Ammon's horn (tissue), 1 donor: ENCODE measurements at regions not wholly inside any gene's neighbourhood (a gene's known extent, or its start where the extent isn't known, plus 50 kb on each side); places are given as distances from the start of the nearest gene placed in this dataset.
"Not testable (repeated sequence)": the region's sequence is repeated elsewhere in the genome, so short reads cannot be mapped to it uniquely, and the experiment has no call there.

Experiments
- DNase-seq: peaks from one replicate; pipeline ENCODE4 v3.0.0-alpha.2; 2016; ENCODE audit warnings: low spot score

DNA sequence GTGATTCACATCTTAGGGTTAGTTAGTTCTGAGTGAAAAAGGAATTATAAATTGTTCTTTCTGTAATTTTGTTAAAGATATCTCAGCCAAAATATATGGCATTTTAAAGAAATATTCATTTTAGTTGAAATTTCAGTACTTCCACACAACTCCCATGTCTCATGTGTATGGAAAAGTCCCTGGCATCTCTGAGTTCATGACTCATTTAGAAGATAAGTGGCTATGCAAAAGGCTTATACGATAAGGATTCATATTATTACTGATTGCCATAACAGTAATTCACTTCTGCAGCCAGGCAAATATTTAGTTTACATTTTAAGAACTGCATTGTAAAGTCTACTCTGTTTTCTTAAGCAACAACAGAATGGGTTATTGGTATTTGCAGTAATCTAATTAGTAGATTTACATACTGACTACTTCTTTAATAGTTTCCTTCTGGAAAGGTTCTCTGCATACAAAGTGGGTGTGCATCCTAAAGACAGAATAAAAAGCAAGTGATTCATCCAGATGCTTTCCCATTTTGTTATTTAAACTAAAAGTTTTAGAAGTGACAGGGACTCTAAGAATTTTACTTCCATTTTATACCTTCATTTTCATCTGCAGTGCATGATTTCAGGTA, 682.4 kb upstream of the PABPC4L start:
- DNase-seq, result no peak

DNA sequence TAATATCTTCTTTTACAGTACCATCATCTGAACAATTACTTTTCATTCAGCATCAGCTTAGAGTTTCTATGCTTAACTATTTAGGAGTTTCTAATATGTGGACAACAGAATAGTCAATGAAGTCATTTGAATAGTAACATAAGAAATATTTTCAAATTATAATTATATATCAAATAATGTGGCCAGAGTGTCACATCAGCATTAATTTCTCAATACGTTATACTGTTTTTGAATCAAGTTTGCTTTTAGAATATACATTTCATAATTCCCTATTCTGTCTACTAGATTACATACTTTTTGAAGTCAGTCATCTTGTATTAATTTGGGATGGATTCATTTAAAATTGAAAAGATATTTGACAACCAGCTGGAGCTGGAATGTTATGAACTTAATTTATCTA, 677.4 kb upstream of the PABPC4L start:
- no peak for DNase-seq

DNA sequence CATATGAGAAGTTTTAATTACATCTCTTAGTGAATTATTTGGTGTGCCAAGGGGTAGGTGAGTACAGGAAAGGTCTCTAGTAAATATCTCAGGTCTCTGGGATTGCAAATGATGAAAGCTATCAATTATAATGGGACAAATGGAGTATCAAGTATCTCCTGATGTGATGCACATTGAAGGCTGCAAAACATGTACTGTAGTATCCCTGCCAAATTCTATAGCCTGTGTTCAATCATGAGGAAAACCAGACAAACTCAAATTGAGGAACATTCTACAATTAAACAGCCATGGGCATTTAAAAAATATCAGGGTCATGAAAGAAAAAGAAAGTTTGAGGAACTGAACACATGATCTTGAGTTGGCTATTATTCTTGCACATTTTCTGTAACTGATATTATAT, 665.4 kb upstream of the PABPC4L start:
- no peak for DNase-seq

DNA sequence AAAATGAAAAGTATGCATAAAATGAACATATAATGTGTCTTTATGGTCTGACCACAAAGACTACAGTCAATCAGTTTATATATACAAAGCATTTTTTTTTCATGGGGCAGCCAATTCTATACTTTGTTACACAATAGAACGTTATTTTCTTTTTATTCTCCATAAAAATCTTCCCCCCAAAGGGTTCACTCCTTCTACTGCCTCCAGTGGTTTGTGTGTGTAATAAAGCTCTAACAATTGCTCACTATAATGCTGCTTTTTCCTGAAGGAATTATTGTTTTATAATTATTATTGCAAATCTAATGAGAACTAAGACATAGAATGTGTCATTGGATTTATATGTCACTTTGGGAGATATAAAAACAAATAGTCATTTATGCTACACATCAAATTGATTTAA, 664.1 kb upstream of the PABPC4L start:
- no peak for DNase-seq

DNA sequence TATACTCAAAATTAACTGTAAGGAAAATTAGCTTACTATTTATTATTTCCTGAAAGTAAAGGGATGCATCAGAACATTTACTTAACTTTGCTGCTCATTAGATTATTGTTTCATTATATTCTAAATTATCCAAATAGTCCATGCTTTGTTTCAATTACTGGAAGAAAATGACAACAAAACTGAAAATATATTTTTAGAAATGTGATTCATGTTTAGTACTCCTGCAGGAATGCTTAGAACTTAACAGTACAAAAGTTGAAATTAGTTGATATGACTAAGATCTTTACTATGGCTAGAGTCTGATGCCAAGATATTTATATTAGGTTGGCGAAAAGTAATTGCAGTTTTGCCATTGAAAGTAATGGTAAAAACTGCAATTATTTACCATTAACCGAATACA, 660.5 kb upstream of the PABPC4L start:
- DNase-seq, result no peak

DNA sequence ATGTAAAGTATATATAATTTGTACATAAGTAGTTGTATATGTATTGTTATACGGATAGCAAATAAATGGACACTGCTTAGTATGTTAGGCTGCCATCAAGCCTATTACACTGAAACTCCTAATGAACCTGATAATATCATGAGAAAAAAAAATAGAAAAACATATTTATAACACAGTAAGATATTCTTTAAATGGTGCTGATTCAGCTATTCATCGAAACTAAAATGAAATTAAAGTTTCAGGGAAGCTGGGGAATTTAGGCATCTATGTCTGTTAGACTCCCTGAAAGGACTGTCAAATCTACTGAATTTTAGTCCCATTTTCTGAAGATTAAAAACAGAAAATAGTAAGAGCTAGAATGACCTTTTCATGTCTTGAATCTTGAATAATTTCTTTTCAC, 647.1 kb upstream of the PABPC4L start:
- DNase-seq, result no peak

DNA sequence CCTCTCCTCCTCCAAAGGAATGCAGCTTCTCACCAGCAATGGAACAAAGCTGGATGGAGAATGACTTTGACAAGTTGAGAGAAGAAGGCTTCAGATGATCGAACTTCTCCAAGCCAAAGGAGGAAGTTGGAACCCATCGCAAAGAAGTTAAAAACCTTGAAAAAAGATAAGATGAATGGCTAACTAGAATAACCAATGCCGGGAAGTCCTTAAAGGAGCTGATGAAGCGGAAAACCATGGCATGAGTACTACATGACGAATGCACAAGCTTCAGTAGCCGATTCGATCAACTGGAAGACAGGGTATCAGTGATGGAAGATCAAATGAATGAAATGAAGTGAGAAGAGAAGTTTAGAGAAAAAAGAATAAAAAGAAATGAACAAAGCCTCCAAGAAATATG, 629.2 kb upstream of the PABPC4L start:
- not testable (repeated sequence) for DNase-seq

DNA sequence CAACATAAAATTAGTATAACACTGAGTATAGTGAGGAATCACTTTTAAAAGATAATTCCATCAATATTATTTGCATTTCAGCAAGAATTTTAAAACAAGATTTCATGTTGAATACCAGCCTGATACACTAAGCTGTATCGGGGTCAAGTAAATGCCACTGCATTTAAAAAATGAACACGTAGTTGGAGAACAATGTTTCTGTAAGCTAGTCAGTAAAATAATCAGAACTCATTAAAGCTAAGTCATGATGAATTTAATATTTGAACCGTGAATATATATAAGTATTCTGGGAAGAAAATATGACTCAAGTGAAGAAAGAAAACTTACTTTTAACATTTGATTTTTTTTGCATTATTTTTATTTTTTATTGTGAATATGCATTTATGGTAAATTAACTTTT, 611.0 kb upstream of the PABPC4L start:
- no peak for DNase-seq

DNA sequence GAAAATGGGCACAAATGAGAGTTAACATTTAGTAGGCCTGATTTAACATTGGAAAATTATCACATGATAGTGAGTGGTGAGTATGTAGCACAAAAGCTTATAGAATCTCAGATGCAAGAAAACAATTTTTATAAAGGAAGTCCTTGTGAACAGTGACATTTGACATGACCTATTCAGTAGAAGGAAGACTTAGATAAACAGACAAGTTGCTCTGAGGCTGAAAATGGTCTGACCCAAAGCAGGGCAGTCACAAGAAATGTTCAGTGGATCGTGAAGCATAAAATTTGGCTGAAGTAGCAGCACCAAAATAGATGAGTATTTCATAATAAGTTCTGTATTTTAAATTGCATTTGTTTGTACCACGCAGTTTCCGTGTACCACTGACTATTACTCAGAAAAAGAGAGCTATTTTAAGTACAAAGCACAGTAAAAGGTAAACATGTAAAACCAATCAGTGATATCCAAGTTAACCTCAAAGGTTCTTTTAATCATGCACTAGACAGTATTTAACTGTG, 605.7 kb upstream of the PABPC4L start:
- no peak for DNase-seq

DNA sequence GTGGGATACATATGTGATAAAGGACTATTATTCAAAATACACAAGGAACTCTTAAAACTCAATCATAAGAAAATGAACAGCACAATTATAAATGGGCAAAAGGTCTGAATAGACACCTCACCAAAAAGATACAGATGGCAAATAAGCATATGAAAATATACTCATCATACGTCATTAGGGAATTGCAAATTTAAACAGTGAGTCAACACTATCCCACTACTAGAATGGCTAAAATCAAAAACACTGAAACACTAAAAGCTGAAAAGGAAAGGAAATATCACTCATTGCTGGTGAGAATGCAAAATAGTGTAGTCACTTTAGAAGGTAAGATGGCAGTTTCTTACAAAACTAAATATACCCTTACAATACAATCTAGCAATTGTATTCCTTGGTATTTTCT, 597.0 kb upstream of the PABPC4L start:
- DNase-seq, result no peak

DNA sequence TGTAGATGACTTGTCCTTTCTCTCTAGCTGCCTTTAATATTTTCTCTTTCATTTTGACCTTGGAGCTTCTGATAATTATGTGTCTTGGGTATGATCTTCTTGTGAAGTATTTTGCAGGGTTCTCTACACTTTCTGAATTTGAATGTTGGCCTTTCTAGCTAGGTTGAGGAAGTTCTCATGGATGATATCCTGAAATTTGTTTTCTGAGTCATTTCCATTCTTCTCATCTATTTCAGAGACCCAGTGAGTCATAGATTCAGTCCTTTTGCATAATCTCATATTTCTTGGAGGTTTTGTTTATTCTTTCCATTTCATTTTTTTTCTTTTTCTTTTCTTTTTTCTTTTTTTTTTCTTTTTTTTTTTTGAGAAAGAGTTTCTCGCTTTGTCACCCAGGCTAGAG, 585.7 kb upstream of the PABPC4L start:
- no peak for DNase-seq

DNA sequence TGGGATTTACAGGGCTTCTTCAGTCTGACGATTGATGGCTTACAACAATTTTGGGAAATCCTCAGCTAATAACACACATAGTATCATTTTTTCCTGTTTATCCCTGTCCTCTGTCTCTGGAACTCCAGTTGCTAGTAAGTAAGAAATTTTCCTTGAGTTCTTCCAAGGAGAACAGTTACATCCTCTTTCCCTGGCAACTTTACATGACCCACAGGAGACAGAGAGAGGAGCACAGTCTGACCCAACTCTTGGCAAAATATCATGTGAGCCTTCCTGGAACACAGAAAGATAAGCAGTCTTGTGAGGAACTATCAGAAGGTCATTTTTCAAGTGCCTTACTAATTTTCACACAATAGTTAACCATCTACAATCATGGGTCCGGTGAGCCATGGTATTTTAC, 578.7 kb upstream of the PABPC4L start:
- DNase-seq, result no peak

DNA sequence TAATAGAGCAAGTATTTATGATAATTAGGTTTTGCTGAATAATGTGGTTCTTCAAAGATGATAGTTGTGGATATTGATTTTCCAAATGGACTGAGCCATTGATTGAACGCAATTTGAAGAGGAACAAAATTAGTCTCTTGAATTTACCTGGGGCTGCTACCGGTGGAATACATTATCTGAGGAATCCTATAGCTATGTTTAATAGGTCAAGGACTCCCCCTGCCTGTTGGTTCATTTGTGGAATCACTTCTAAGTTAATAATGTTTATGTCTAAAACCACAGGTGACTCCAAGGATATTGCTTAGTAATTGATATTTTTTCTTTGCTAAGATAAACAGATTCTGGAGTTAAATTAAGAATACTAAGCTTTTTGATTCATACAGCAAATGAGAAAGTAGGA, 576.0 kb upstream of the PABPC4L start:
- no peak for DNase-seq

DNA sequence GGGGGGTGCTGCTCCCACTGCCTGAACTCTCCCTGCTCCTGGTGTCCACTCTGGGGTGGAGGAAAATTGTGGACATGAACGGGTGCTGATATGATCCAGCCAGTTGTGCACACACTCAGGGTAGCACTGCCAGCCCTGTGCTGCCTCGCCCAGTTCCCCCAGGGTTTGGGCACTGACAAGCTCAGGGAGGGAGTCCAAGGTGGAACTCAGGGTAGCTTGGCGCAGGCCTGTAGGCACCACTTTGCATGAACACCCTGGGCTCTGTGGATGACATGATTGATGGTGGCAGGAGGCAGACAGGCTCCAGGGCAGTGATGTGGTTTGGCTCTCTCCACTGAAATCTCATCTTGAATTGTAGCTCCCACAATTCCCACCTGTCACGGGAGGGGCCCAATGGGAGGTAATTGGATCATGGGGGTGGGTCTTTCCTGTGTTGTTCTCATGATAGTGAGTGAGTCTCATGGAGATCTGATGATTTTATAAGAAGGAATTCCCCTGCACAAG, 572.0 kb upstream of the PABPC4L start:
- no peak for DNase-seq

DNA sequence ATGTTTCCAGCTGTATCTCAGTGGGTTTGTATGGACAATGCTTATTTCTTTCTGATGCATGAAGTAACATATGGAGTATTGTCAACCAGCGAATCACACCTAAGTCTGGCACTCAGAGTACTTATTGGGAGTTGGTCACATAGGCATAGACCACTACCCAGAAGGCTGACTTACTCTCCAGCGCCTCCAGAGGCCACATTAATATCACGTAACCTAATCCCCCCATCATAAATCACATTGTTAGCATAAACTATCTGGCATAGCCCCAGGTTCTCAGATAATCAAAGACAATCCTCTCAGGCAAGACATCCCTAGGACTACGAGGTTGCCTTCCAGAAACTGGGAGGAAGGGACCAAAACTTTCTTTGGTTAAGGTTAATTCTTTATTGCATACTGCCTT, 560.5 kb upstream of the PABPC4L start:
- no peak for DNase-seq

DNA sequence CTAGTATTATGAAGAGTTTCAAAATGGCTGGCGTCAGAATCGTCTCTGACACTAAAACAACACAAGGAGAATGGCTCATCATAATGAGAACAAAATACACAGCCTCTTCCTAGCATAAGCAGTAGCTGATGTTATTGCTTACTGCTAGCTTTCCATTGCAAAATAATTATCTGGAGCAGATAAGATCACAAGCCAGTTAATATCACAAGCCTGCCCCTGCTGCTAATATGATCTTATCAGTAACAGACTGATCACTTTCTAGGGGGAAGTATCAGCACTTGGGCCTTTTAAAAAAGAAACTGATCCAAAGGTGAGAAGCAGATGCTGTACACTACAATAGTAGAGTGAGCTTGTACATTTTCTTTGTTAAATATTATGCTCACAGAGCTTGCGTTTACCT, 554.8 kb upstream of the PABPC4L start:
- no peak for DNase-seq

DNA sequence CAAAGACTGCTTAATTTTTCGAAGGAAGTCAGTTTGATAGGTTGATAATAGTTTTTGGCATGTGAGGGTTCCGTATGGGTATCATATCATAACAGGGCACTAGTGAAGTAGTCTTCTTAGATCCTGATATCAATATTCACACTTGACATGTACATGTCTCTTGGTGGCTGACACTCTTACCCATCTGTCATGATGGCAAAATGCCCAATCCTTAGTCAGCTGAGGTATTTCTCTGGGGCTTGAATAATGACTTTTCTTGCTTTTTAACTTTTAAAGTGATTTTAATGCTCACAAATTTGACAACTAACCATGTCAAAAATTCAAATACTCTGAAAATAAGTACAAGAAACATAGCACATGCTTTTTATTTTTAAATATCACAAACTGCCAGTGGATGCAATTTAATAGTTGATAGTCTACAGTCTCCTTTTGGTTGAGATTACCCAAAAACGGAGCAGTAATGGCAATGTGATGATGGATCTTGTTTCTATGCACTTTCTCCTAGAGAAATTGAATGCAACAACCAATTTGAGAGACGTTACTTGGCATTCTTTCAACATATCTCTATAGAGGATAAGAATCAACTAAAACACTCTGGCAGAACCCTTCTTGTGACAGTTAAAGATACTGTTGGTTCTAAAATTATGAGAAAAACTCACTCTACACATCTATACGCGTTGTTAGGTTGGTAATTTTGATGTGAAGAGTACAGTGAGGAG, 552.9 kb upstream of the PABPC4L start:
- no peak for DNase-seq

DNA sequence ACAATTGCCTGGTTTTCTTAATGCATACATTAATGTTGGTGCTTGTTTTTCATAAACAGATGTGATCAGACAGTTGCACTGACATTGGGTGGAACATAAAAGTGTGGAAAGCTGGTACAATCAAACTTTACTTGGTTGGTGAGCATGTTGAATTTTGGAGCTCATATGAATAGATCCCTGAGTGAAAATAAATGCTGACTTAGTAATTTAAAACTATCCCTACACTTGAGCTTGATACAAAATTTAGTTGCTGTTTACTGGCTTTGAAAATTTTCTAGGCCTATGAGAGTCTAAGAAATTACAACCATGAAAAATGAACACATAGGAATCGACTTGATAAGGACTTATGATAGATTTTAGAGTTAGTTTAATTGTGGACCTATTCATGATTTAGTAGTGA, 551.8 kb upstream of the PABPC4L start:
- DNase-seq, result no peak

DNA sequence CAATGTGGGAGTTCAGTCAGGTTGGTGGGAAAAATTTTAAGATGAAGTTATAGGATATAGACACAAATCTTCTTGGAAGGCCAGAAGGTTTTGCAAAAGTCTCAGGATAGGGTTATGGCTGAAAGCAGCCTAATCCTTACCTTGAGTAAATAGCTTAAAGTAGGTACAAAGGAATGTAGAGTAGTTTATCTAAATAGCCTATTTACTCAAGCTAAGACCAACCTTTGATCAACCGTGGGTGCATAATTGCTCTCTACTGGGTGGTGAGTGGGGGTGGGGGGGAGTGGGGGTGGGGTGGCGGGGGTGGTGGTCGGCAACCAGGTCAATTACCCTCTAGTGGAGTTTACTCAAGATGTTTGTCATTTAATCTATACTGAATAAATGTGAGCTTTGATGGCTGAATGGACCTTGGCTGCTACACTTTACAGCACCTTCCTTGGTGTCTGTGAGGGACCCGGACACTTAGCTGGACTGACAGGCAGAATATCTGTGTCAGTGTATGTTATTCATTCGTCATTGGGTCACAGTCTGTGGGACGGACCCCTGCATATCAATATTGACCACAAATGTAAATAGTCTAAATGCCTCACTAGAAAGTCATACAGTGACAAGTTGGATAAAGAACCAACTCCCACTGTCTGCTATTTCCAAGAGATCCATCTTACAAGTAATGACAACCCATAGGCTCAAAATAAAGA, 545.7 kb upstream of the PABPC4L start:
- no peak for DNase-seq

DNA sequence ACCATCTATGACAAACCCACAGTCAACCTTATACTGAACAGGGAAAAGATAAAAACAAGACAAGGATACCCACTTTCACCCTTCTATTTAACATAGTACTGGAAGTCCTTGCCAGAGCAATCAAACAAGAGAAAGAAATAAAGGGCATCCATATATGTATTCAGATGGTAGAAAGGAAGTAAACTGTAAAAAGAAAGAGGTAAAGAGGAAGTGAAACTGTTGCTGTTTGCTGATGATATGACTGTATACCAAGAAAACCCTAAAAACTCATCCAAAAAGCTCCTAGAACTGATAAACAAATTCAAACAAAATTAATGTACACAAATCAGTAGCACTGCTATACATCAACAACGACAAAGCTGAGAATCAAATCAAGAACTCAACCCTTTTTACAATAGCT, 538.7 kb upstream of the PABPC4L start:
- no peak for DNase-seq

DNA sequence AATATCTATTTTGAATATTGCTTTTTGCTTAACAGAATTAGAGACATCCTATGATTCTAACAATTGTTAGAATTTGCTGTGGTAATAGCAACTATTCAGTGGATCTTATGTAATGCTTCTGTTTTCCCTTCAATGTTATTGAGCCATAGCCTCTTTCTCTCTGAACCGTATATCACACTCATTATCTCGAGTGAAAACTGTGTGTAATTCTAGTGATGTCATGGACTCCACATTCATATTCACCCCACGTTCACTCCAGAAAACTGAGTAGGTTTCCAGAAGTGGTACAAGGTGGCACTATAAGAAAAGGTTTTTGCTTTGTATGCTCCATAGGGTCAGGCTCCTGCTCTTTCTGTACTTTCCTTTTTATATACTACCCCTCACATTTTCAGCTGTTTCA, 534.3 kb upstream of the PABPC4L start:
- no peak for DNase-seq

DNA sequence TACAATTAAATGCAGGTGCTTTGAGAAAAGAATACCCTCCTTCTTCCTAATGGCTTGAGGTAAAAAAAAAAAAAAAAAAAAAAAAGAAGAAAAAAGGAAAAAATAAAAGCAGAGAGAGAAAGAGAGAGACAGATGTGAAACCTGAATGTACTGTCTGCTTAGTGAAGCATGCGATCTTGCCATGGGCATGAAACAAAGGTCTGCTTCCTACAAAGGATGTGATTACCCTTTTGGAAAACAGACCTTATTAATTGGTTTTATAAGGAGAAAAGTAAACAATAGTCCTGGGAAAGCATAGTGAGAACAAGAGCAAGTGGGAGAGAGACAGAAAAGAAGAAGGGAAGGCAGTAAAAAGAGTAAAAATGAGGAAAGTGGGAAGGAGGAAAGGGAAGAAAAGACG, 526.1 kb upstream of the PABPC4L start:
- no peak for DNase-seq

DNA sequence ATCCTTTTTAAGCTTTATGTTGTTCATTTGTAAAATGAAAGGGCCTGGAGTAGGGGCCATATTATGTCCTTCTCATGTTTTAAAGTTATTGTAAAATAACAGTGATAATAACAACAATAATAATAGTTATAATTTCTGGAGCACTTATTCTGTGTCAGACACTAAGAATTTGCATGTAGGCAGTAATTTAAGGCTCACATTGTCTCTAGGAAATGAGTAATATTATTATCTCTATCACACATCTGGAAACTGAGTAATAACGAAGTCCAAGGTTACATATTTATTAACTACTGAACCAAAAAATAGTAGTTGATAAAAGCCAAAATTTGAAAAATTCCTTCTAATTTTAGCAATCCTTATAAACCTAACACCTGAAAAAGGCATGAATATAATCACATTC, 520.7 kb upstream of the PABPC4L start:
- DNase-seq, result no peak
